SKM-1 treated with dmso at 0.1 percent for 144 hours (cell line): ENCODE measurements at regions not wholly inside any gene's neighbourhood (a gene's known extent, or its start where the extent isn't known, plus 50 kb on each side); places are given as distances from the start of the nearest gene placed in this dataset.
"Not testable (repeated sequence)": the region's sequence is repeated elsewhere in the genome, so short reads cannot be mapped to it uniquely, and the experiment has no call there.

Experiments used
- DNase-seq: peaks from one replicate; lab custom pipeline; 2025; ENCODE audit not compliant: unreplicated experiment; lab: John Stamatoyannopoulos, UW

GRCh38 chr2:14967729-14968128 lies 335.2 kb downstream of the LRATD1 start:
- no peak for DNase-seq

DNA sequence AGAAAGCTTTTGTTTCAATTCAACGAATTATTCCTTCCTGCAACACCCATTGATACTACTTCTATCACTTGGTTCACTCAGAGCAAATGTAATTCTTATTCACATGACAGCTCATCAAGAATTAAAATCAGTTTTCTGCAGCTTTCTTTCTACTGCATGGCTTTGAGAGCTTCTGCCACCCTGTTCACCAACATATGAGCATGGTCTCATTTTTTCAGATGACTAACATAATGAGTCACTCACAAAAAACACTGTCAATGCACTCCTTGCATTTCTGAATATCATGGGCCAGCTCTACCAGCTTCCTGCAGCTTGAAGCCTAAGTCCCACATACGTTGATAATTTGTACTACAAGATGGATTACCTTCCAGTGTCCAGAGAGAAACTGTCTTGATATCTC lies 342.9 kb downstream of the LRATD1 start:
- no peak for DNase-seq

DNA sequence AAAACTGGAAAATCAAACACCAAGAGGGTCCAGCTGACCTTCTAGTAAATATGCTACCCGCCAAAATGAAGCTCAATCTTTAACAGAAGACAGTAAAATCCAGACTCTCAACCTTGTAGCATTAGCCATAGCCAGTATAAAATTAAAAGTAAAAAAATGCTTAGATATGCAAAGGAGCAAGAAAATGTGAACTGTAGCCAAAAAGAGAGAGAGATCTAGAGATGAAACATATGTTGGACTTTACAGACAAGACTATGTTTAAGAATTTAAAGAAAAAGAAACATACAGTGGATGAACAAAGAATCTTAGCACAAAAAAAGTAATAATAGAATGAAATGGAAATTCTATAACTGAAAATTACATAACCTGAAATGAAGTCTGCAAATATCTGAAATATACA lies 344.5 kb downstream of the LRATD1 start:
- no peak for DNase-seq

DNA sequence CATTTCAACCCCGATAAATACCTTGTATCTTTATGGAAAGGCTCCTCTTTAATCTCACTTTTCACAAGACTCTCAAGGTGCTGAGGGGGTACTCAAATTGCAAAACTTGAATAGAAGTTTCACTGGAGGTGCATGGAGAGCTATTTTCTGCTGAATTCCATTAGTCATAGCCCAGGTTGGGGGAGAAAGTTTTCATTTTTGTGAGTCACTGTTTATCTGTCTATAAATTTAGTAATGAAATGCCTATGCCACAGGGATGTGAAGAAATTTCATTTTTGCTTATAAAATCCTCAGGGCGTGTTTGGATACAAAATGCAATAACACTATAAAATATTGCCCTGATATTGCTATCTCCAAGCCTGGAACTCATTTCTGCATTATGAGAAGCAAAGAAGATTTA lies 346.3 kb downstream of the LRATD1 start:
- no peak for DNase-seq

GRCh38 chr2:14982790-14983189 lies 350.3 kb downstream of the LRATD1 start:
- no peak for DNase-seq

GRCh38 chr2:14988600-14988999 lies 356.1 kb downstream of the LRATD1 start:
- no peak for DNase-seq

- no peak for DNase-seq
Measured at GRCh38 chr2:14991723-14992122, 359.2 kb downstream of the LRATD1 start.

- no peak for DNase-seq
Measured at GRCh38 chr2:14994721-14995120, 362.2 kb downstream of the LRATD1 start.

DNA sequence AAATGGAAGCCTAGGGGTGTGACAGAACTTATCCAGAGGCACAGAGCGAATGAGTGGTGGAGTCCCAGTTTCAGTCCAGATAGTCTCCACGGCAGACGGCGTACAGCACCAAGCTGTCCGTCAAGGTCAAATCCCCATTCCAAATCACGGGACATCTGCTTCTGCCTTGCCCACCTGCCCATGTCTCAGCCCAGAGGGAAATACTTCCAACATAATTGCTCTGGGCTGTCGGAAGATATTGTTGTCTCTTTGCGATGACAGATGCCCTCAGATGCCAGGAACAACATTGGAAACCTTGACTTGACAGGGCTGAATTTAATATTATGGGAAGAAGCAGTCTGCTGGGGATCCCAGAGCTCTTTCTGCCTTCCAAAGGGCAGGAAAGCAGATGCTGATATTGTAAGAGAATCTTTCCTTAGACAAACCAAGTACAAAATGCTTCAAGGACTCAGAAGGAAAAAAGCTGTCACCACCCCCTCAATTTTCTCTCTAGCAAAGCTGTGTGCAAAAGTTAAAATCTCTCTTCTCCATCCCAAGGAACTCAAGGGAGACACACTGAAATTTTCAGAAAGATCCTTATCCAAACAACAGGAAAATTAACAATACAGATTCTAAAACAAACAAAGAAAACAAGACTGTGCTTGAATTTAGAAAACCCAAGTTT lies 364.0 kb downstream of the LRATD1 start:
- DNase-seq, result no peak

DNA sequence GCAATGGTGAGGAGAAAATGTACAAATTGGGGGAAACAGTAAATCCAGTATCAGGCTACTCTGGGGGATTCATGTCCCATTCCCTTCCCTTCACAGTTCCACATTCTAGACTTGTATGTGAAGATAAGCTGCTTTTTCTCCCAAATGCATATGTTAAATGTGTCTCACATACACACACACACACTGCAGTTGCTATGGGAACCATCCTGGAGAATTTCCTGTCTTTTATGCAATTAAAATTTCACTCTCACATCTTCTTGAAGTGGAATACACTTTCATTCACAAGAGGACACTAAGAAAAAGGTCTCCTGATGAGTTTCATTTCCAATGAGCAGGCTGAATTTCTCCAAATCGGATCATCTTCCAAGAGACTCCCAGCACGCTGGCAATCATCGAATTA lies 366.0 kb downstream of the LRATD1 start:
- DNase-seq, result no peak

DNA sequence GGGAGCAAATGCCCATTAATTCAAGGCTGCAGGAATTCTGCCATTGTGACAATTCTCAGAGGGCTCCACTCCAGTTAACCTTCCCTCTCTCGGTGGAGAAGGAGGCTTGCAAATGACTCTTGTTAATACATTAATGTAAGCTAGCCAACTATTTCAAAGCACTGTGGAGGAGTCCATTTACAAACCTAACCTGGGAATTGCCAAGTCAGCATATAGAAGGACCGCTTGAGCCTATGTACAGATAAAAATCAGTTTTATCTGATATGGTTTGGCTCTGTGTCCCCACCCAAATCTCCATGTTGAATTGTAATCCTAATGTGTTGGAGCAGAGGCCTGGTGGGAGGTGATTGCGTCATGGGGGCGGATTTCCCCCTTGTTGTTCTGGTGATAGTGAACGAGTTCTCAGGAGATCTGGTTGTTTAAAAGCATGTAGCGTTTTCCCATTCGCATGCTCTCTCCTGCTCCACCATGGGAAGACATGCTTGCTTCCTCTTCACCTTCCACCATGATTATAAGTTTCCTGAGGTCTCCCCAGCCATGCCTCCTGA lies 366.7 kb downstream of the LRATD1 start:
- no peak for DNase-seq

DNA sequence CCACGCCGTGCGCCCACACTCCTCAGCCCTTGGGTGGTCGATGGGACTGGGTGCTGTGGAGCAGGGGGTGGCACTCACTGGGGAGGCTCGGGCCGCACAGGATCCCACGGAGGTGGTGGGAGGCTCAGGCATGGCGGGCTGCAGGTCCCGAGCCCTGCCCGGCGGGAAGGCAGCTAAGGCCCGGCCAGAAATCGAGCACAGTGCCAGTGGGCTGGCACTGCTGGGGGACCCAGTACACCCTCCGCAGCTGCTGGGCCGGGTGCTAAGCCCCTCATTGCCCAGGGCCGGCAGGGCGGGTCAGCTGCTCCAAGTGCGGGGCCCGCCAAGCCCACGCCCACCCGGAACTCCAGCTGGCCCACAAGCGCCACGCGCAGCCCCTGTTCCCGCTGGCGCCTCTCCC lies 370.0 kb downstream of the LRATD1 start:
- not testable (repeated sequence) for DNase-seq

DNA sequence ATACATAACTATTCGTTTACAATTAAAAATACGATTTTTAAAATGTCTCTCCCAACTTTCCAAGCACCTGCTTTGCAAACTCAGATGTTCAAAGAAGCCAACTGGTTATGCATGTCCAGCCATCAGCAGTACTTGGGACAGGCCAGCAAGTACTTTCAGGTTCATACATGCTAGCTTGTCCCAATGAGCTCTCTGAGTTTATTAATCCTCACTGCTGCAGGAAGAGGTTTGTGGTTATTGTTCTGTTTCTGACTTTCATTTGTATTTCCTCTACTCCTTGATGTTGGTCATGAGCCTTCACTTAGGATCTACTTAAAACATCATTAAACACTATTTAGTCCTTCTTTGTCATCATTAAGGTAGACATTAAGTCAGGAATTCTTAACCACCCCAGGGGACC lies 374.1 kb downstream of the LRATD1 start:
- DNase-seq, result no peak

DNA sequence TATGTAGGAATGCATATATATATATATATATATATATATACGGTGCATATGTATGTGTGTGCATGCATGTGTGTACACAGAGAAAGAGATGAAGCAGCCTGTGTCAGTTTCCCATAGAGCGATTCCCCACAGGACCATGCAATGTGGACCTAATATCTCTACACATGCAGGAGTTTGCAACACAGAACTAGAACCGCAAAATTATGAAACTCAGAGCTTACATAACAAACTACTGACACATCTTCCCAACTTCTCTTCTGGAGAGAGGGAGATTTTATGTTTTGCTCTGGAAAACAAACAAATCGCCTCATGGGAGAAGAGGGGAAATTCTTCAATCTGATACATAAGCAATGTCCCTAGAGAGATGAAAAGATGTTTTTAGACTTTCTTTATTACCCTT lies 377.2 kb downstream of the LRATD1 start:
- DNase-seq, result peak; percentile 81

GRCh38 chr2:15010346-15010745 lies 377.8 kb downstream of the LRATD1 start:
- DNase-seq, result no peak

GRCh38 chr2:15018814-15019213 lies 386.3 kb downstream of the LRATD1 start:
- no peak for DNase-seq

- no peak for DNase-seq
Measured at GRCh38 chr2:15023221-15023620, 390.7 kb downstream of the LRATD1 start.

DNA sequence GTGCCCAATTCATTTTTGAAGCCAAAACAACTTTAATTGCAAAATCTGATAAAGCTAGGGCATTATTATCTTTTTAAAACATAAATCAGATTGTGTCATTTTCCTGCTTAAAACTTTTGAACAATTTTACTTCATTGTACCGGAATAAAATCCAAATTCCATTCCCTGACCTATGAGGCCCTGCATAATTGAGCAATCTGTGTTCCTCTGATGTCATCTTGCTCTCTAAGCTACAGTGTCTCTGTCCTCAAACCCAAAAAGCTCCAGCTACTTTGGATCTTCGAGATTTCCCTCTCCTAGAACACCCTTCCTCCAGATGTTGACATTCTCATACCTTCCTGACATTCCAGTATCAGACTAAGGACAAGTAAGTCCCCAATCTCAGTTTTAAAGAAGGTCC lies 395.9 kb downstream of the LRATD1 start:
- DNase-seq, result no peak

DNA sequence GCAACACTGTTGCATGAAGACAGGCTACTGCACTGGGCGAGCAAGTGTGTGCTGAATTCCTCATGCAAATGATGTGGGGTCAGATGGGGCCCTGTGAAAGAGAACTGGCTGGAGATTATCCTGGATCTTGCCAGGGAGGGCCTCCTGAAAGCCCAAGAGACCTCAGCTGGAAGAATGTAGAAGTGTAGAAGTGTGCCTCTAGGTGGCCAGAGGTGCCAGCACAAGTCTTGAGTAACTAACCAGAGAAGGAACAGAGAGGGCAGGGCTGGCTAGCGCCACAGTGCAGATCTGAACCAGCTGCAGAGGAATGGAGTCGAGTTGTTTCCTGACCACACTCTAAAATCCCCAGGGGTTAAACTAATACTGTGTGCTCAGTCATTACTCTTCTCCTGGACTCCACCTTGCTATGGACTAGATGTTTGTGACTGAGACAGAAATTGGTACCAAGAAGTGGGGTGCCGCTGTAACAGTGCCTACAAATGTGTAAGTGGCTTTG lies 399.3 kb downstream of the LRATD1 start:
- DNase-seq, result no peak

GRCh38 chr2:15034246-15034645 lies 401.7 kb downstream of the LRATD1 start:
- no peak for DNase-seq

- no peak for DNase-seq
Measured at GRCh38 chr2:15034860-15035259, 402.3 kb downstream of the LRATD1 start.

DNA sequence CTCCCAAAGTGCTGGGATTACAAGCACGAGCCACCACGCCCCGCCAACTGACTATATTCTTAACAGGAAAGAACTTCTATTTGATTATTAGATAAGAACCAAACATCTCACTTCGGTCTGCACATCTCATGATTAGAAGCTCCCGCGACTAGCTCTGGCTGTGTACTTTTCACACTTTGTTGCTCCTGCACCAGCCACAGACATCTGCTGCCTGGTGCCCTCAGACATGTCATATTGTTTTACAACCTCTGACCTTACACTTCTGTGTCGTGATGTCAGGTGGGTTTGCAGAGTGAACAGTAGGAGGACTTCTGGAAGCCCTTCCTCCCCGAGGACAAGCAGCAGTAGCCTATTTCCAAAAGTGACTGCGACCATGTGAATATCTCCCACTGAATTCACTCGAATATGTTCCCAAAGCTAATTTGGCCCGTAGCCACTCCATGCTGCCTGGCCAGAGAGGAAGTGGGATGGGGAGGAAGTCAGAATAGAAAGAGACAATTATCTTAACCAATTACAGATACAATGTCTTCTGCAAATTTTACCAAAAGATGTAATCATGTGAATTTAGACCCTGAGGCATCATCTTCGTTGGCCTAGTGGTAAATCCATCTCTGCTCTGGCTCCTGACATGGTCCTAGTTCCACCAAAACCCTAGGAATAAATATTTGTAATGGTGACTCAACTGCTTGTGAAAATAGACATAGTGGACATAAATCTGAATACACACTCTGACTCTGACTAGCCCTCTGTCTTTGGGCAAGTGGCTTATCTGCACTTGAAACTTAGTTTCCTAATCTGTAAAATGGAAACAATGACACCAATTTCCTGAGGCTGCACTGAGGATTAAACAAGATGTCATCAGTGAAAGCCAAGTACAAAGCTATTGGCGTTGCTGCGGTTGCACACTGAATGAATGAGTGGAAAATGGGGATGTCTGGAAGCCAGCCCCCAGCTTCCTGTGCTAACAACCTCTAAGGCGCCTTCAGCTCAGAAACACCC lies 406.1 kb downstream of the LRATD1 start:
- no peak for DNase-seq
